Panc1 (cell line): ENCODE measurements at regions not wholly inside any gene's neighbourhood (a gene's known extent, or its start where the extent isn't known, plus 50 kb on each side); places are given as distances from the start of the nearest gene placed in this dataset.

Experiments
- ATAC-seq: fragments of 200-7000 bp; cut with Tn5 transposase; 2 replicates; pipeline ENCODE4 v1.9.1; 2020; ENCODE audit warnings: mild to moderate bottlenecking, moderate library complexity
- BruUV-seq: library from RNA; stranded (reverse); fragments of 400-500 nt; replicated peaks from 2 replicates; lab custom pipeline; 2021; lab: Mats Ljungman, UMichigan
- CTCF ChIA-PET: fragments of 300-600 bp; sonication (Branson Sonifier 250); formaldehyde crosslinking; loops from one replicate; lab custom pipeline; 2022; ENCODE audit warnings: antibody characterized with exemption; lab: Charles Lee
- POLR2A ChIA-PET: fragments of 300-600 bp; sonication (Branson Sonifier 250); formaldehyde crosslinking; loops from one replicate; lab custom pipeline; 2022; ENCODE audit warnings: antibody characterized with exemption; lab: Charles Lee
- DNase-seq: peaks from one replicate; pipeline ENCODE4 v3.0.0-alpha.2; 2010; ENCODE audit warnings: low read depth, low spot score
- H3K27ac ChIP-seq: 2 replicates; pipeline ENCODE4 v1.5.1; 2011; ENCODE audit warnings: mild to moderate bottlenecking, low read length, inconsistent platforms
- H3K27me3 ChIP-seq: fragments of 200-500 bp; sonication (Bioruptor generic); 2 replicates; pipeline ENCODE4 v1.6.0; 2014; ENCODE audit warnings: low read length, inconsistent platforms; ENCODE audit not compliant: control insufficient read depth, insufficient read depth
- H3K36me3 ChIP-seq: fragments of 200-500 bp; sonication (Bioruptor generic); 2 replicates; pipeline ENCODE4 v1.5.1; 2014; ENCODE audit warnings: inconsistent platforms, mild to moderate bottlenecking, low read length, moderate library complexity; ENCODE audit not compliant: control insufficient read depth, insufficient read depth
- H3K4me1 ChIP-seq: 2 replicates; pipeline ENCODE4 v1.5.1; 2011; ENCODE audit warnings: inconsistent platforms, mild to moderate bottlenecking, low read length, moderate library complexity; ENCODE audit not compliant: control insufficient read depth, insufficient read depth
- H3K4me3 ChIP-seq, 2 experiments: 2 replicates each; pipeline ENCODE4 v1.5.1; 2011 to 2012; ENCODE audit warnings: low read depth in 2 of 2, low read length in 2 of 2, mild to moderate bottlenecking in 2 of 2, inconsistent platforms in 1 of 2, moderate library complexity in 1 of 2
- H3K9me3 ChIP-seq: fragments of 200-500 bp; sonication (Bioruptor generic); 2 replicates; pipeline ENCODE4 v1.5.1; 2014; ENCODE audit warnings: low read depth, mild to moderate bottlenecking, inconsistent platforms, low read length, moderate library complexity; ENCODE audit not compliant: control insufficient read depth, insufficient read depth
- POLR2AphosphoS5 ChIP-seq: IDR thresholded peaks from 2 replicates; pipeline ENCODE4 v1.6.1; 2012; ENCODE audit warnings: mild to moderate bottlenecking, low read depth, low read length, moderate library complexity
- SIN3A ChIP-seq: IDR thresholded peaks from 2 replicates; pipeline ENCODE4 v1.6.1; 2012; ENCODE audit warnings: low read depth, mild to moderate bottlenecking, low read length, moderate library complexity, borderline replicate concordance; ENCODE audit not compliant: insufficient read depth
- TCF7L2 ChIP-seq: IDR thresholded peaks from 2 replicates; pipeline ENCODE4 v1.6.1; 2011; ENCODE audit warnings: mild to moderate bottlenecking, low read depth, low read length, inconsistent platforms
- in situ Hi-C: cut with HindIII; loops from 2 replicates; pipeline ENCODE4 v1.10.0; 2016; ENCODE audit warnings: low sequenced_read_pairs, low pct_unique_long_range_greater_than_20kb
- intact Hi-C: fragments of 100-400 bp; cut with micrococcal nuclease; formaldehyde crosslinking; loops from one replicate; pipeline ENCODE4 v1.10.0; 2022; ENCODE audit not compliant: unreplicated experiment
- TF ChIP-seq, protein P1 (sequence below), 2 experiments: IDR thresholded peaks; 2 replicates each; pipeline ENCODE4 v1.6.1; 2011 to 2012; ENCODE audit warnings: low read depth in 2 of 2, control low read depth in 1 of 2, low read length in 1 of 2, mild to moderate bottlenecking in 1 of 2, moderate library complexity in 1 of 2; ENCODE audit not compliant: insufficient read depth in 1 of 2
- TF ChIP-seq, protein P2 (sequence below): fragments of 450-650 bp; IDR thresholded peaks from 2 replicates; pipeline ENCODE4 v1.5.1; 2017; ENCODE audit warnings: mild to moderate bottlenecking

DNA sequence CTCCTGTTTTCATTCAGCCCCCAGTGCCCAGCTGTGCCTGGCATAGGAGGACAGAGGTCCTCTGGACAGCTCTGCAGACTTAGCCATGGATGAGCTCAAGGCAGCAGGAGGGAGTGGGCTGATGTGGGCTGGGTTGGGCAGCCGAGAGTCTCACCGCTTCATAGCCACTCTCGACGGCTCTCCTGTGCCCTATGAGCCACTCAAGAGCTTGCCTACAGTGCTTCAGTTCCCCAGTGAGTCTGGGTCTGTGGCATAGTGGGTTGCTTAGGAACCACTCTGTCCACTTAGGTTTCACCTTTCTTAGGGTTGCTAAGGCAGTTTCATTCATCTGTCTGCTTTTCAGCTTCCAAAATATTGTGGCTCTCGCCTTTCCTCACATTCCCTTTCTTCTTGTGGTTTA is 296.8 kb downstream of the ICE1 start:
- no peak for ATAC-seq
- no peaks in the 10 kb centered on the region for H3K9me3 ChIP-seq
- intact Hi-C loops, result no loop called here
- no peaks in the 10 kb centered on the region for H3K36me3 ChIP-seq
- no peak for TF ChIP-seq POLR2AphosphoS5
- TF ChIP-seq, protein P1, sequence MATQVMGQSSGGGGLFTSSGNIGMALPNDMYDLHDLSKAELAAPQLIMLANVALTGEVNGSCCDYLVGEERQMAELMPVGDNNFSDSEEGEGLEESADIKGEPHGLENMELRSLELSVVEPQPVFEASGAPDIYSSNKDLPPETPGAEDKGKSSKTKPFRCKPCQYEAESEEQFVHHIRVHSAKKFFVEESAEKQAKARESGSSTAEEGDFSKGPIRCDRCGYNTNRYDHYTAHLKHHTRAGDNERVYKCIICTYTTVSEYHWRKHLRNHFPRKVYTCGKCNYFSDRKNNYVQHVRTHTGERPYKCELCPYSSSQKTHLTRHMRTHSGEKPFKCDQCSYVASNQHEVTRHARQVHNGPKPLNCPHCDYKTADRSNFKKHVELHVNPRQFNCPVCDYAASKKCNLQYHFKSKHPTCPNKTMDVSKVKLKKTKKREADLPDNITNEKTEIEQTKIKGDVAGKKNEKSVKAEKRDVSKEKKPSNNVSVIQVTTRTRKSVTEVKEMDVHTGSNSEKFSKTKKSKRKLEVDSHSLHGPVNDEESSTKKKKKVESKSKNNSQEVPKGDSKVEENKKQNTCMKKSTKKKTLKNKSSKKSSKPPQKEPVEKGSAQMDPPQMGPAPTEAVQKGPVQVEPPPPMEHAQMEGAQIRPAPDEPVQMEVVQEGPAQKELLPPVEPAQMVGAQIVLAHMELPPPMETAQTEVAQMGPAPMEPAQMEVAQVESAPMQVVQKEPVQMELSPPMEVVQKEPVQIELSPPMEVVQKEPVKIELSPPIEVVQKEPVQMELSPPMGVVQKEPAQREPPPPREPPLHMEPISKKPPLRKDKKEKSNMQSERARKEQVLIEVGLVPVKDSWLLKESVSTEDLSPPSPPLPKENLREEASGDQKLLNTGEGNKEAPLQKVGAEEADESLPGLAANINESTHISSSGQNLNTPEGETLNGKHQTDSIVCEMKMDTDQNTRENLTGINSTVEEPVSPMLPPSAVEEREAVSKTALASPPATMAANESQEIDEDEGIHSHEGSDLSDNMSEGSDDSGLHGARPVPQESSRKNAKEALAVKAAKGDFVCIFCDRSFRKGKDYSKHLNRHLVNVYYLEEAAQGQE (IDR thresholded peaks at IDR 0.05; ENCODE audit: insufficient read depth in 1 of 2, low read depth in 2 of 2, low read length in 1 of 2), result no peak
- TF ChIP-seq, protein P2, sequence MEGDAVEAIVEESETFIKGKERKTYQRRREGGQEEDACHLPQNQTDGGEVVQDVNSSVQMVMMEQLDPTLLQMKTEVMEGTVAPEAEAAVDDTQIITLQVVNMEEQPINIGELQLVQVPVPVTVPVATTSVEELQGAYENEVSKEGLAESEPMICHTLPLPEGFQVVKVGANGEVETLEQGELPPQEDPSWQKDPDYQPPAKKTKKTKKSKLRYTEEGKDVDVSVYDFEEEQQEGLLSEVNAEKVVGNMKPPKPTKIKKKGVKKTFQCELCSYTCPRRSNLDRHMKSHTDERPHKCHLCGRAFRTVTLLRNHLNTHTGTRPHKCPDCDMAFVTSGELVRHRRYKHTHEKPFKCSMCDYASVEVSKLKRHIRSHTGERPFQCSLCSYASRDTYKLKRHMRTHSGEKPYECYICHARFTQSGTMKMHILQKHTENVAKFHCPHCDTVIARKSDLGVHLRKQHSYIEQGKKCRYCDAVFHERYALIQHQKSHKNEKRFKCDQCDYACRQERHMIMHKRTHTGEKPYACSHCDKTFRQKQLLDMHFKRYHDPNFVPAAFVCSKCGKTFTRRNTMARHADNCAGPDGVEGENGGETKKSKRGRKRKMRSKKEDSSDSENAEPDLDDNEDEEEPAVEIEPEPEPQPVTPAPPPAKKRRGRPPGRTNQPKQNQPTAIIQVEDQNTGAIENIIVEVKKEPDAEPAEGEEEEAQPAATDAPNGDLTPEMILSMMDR, result no peak
- TF ChIP-seq TCF7L2, result no peak
- no peak for TF ChIP-seq SIN3A
- ChIA-PET CTCF (no interaction called here), POLR2A (no interaction called here)
- no peak overlapping the region for H3K27ac ChIP-seq
- H3K27me3 ChIP-seq, result no peaks in the 10 kb centered on the region
- DNase-seq, result no peak
- no TSS peak for BruUV-seq
- no peak overlapping the region for H3K4me3 ChIP-seq
- no peaks in the 10 kb centered on the region for H3K4me1 ChIP-seq
- in situ Hi-C loops, result no loop called here

DNA sequence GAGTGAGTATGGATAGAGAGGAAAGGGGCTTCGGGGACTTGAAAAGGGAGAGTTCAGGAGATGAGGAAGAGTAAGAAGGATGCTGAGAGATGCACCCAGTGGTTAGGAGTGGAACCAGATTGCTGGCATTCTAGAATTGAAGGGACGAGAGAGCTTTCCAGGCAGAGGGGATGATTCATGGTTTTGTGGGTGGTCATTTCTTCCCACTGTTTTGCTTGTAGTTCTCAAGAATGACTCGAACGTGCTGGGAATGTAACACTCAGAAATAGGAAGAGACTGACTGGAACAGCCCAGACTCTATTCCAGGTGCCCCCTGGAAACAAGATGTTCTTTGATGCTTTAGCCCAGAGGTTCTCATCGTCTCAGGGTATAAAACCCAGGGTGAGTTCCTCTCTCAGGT is 294.2 kb downstream of the ICE1 start:
- Histone ChIP-seq H3K4me1 (no peaks in the 10 kb centered on the region), H3K9me3 (no peaks in the 10 kb centered on the region), H3K4me3 (no peak overlapping the region), H3K27ac (no peak overlapping the region), H3K36me3 (no peaks in the 10 kb centered on the region), H3K27me3 (no peaks in the 10 kb centered on the region)
- ChIA-PET CTCF (no interaction called here), POLR2A (no interaction called here)
- BruUV-seq, result no TSS peak
- in situ Hi-C loops, result no loop called here
- TF ChIP-seq POLR2AphosphoS5 (no peak), SIN3A (no peak), TCF7L2 (no peak)
- TF ChIP-seq, protein P1 (IDR thresholded peaks at IDR 0.05; ENCODE audit: insufficient read depth in 1 of 2, low read depth in 2 of 2, low read length in 1 of 2), result no peak
- TF ChIP-seq, protein P2, result no peak
- intact Hi-C loops, result no loop called here
- ATAC-seq, result no peak
- DNase-seq, result no peak
